WTC11 (cell line): ENCODE measurements at regions not wholly inside any gene's neighbourhood (a gene's known extent, or its start where the extent isn't known, plus 50 kb on each side); places are given as distances from the start of the nearest gene placed in this dataset.

Experiments used
- ATAC-seq: fragments of 200-7000 bp; cut with Tn5 transposase; 2 replicates; pipeline ENCODE4 v1.10.0; 2021; ENCODE audit warnings: mild to moderate bottlenecking, moderate library complexity
- CTCF ChIA-PET: fragments of 300-600 bp; sonication (Branson Sonifier 250); formaldehyde crosslinking; loops from one replicate; lab custom pipeline; 2021; ENCODE audit warnings: antibody characterized with exemption; lab: Charles Lee
- POLR2A ChIA-PET: fragments of 350-600 bp; sonication (Branson Sonifier 250); formaldehyde crosslinking; loops from one replicate; lab custom pipeline; 2021; ENCODE audit warnings: antibody characterized with exemption; lab: Charles Lee
- DNase-seq: peaks from one replicate; pipeline ENCODE4 v3.0.0; 2021; ENCODE audit warnings: low spot score
- H3K27ac Mint-ChIP-seq: 2 replicates; pipeline ENCODE4 v1.8.0; 2021; ENCODE audit warnings: mixed read lengths
- H3K27me3 Mint-ChIP-seq: 2 replicates; pipeline ENCODE4 v1.8.0; 2021; ENCODE audit warnings: low read depth, mild to moderate bottlenecking, moderate library complexity, mixed read lengths
- H3K36me3 Mint-ChIP-seq: 2 replicates; pipeline ENCODE4 v1.8.0; 2021; ENCODE audit warnings: mixed read lengths
- H3K4me1 Mint-ChIP-seq: 2 replicates; pipeline ENCODE4 v1.8.0; 2022; ENCODE audit warnings: mixed read lengths
- H3K4me3 Mint-ChIP-seq: 2 replicates; pipeline ENCODE4 v1.8.0; 2021; ENCODE audit warnings: mild to moderate bottlenecking, moderate library complexity, mixed read lengths
- H3K9me3 Mint-ChIP-seq: 2 replicates; pipeline ENCODE4 v1.8.0; 2021; ENCODE audit warnings: mixed read lengths
- ATF1 ChIP-seq: sonication (generic); formaldehyde crosslinking; IDR thresholded peaks from 2 replicates; pipeline ENCODE4 v1.8.1; 2023; ENCODE audit warnings: mild to moderate bottlenecking, moderate library complexity, missing genetic modification reagents
- ATF6 ChIP-seq: sonication (generic); formaldehyde crosslinking; IDR thresholded peaks from 2 replicates; pipeline ENCODE4 v1.8.1; 2023; ENCODE audit warnings: mild to moderate bottlenecking, missing genetic modification reagents
- CBFB ChIP-seq: sonication (generic); formaldehyde crosslinking; IDR thresholded peaks from 2 replicates; pipeline ENCODE4 v1.8.1; 2022; ENCODE audit warnings: mild to moderate bottlenecking, low read depth, missing genetic modification reagents
- CREM ChIP-seq: sonication (generic); formaldehyde crosslinking; IDR thresholded peaks from 2 replicates; pipeline ENCODE4 v1.8.1; 2022; ENCODE audit warnings: mild to moderate bottlenecking, missing genetic modification reagents, moderate library complexity
- CTCF ChIP-seq: fragments of 200-600 bp; IDR thresholded peaks from 2 replicates; pipeline ENCODE4 v1.8.0; 2022; ENCODE audit warnings: antibody characterized with exemption
- E2F4 ChIP-seq: sonication (generic); formaldehyde crosslinking; IDR thresholded peaks from 2 replicates; pipeline ENCODE4 v1.8.1; 2022; ENCODE audit warnings: low read depth, mild to moderate bottlenecking, moderate library complexity, missing genetic modification reagents, borderline replicate concordance
- FOXP4 ChIP-seq: sonication (generic); formaldehyde crosslinking; IDR thresholded peaks from 2 replicates; pipeline ENCODE4 v1.8.0; 2022; ENCODE audit warnings: mild to moderate bottlenecking, missing genetic modification reagents
- GTF2I ChIP-seq: fragments of 250-450 bp; sonication (Bioruptor Pico); conservative IDR thresholded peaks from 2 replicates; pipeline ENCODE4 v1.4.0; 2021; ENCODE audit warnings: mild to moderate bottlenecking
- HMGXB4 ChIP-seq: sonication (generic); formaldehyde crosslinking; IDR thresholded peaks from 2 replicates; pipeline ENCODE4 v1.8.1; 2023; ENCODE audit warnings: mild to moderate bottlenecking, moderate library complexity, missing genetic modification reagents
- KAT7 ChIP-seq: sonication (generic); formaldehyde crosslinking; IDR thresholded peaks from 2 replicates; pipeline ENCODE4 v1.8.1; 2023; ENCODE audit warnings: missing genetic modification reagents, mild to moderate bottlenecking, borderline replicate concordance
- MLX ChIP-seq: sonication (generic); formaldehyde crosslinking; IDR thresholded peaks from 2 replicates; pipeline ENCODE4 v1.8.1; 2023; ENCODE audit warnings: mild to moderate bottlenecking, missing genetic modification reagents, moderate library complexity
- NFYB ChIP-seq: sonication (generic); formaldehyde crosslinking; conservative IDR thresholded peaks from 2 replicates; pipeline ENCODE4 v1.8.0; 2022; ENCODE audit warnings: low read depth, missing genetic modification reagents
- NR1H2 ChIP-seq: sonication (generic); formaldehyde crosslinking; IDR thresholded peaks from 2 replicates; pipeline ENCODE4 v1.9.0; 2021; ENCODE audit warnings: mild to moderate bottlenecking, moderate library complexity, missing genetic modification reagents
- PREB ChIP-seq: sonication (generic); formaldehyde crosslinking; IDR thresholded peaks from 2 replicates; pipeline ENCODE4 v1.8.1; 2022; ENCODE audit warnings: mild to moderate bottlenecking, missing genetic modification reagents, moderate library complexity, borderline replicate concordance
- RELA ChIP-seq: sonication (generic); formaldehyde crosslinking; IDR thresholded peaks from 2 replicates; pipeline ENCODE4 v1.8.1; 2022; ENCODE audit warnings: missing genetic modification reagents, mild to moderate bottlenecking, borderline replicate concordance
- RORB ChIP-seq: fragments of 250-450 bp; sonication (Bioruptor Pico); IDR thresholded peaks from 2 replicates; pipeline ENCODE4 v1.9.0; 2021; ENCODE audit warnings: mild to moderate bottlenecking
- SMAD3 ChIP-seq: sonication (generic); formaldehyde crosslinking; IDR thresholded peaks from 2 replicates; pipeline ENCODE4 v1.8.0; 2022; ENCODE audit warnings: missing genetic modification reagents, mild to moderate bottlenecking, borderline replicate concordance
- SMAD4 ChIP-seq: sonication (generic); formaldehyde crosslinking; IDR thresholded peaks from 2 replicates; pipeline ENCODE4 v1.8.0; 2022; ENCODE audit warnings: mild to moderate bottlenecking, missing genetic modification reagents
- SOX15 ChIP-seq: fragments of 250-450 bp; sonication (Bioruptor Pico); IDR thresholded peaks from 2 replicates; pipeline ENCODE4 v1.9.0; 2021; ENCODE audit warnings: mild to moderate bottlenecking
- SP1 ChIP-seq: sonication (generic); formaldehyde crosslinking; conservative IDR thresholded peaks from 2 replicates; pipeline ENCODE4 v1.8.1; 2022; ENCODE audit warnings: missing genetic modification reagents
- USF2 ChIP-seq: sonication (generic); formaldehyde crosslinking; IDR thresholded peaks from 2 replicates; pipeline ENCODE4 v1.8.1; 2023; ENCODE audit warnings: mild to moderate bottlenecking, missing genetic modification reagents, moderate library complexity
- ZBTB21 ChIP-seq: sonication (generic); formaldehyde crosslinking; IDR thresholded peaks from 2 replicates; pipeline ENCODE4 v1.8.1; 2023; ENCODE audit warnings: mild to moderate bottlenecking, missing genetic modification reagents, borderline replicate concordance
- ZBTB43 ChIP-seq: sonication (generic); formaldehyde crosslinking; IDR thresholded peaks from 2 replicates; pipeline ENCODE4 v1.8.1; 2023; ENCODE audit warnings: mild to moderate bottlenecking, missing genetic modification reagents

- Mint-ChIP-seq H3K4me1 (peaks cover 22% of the 10 kb centered on the region), H3K36me3 (no peaks in the 10 kb centered on the region; the same call in 1 of the 2 replicates), H3K4me3 (no peak overlapping the region), H3K9me3 (peaks cover 3% of the 10 kb centered on the region; the same call in 1 of the 2 replicates), H3K27ac (no peak overlapping the region), H3K27me3 (peaks cover 3% of the 10 kb centered on the region; the same call in 1 of the 2 replicates)
- ChIA-PET CTCF (no interaction called here), POLR2A (no interaction called here)
- no peak for TF ChIP-seq NFYB
- no peak for TF ChIP-seq NR1H2 (CRISPR knock-in tag)
- TF ChIP-seq SMAD4 (CRISPR knock-in tag), result no peak
- TF ChIP-seq ZBTB21 (CRISPR knock-in tag), result no peak
- no peak for TF ChIP-seq MLX
- no peak for TF ChIP-seq HMGXB4 (CRISPR knock-in tag)
- TF ChIP-seq E2F4 (CRISPR knock-in tag), result no peak
- TF ChIP-seq CBFB, result no peak
- no peak for TF ChIP-seq GTF2I (CRISPR knock-in tag)
- TF ChIP-seq KAT7, result no peak
- no peak for TF ChIP-seq USF2 (CRISPR knock-in tag)
- no peak for TF ChIP-seq SOX15 (CRISPR knock-in tag)
- no peak for TF ChIP-seq FOXP4
- TF ChIP-seq SP1 (CRISPR knock-in tag), result no peak
- no peak for TF ChIP-seq ATF1 (CRISPR knock-in tag)
- DNase-seq (no peak), ATAC-seq (no peak)
These were observed 346.9 kb downstream of the ZNF608 start for GRCh38 chr5:124399426-124399961.

GRCh38 chr5:124398460-124398859 is 348.0 kb downstream of the ZNF608 start:
- Mint-ChIP-seq H3K36me3 (no peaks in the 10 kb centered on the region; the same call in 1 of the 2 replicates), H3K4me3 (no peak overlapping the region), H3K4me1 (peaks cover 33% of the 10 kb centered on the region), H3K27me3 (peaks cover 3% of the 10 kb centered on the region; the same call in 1 of the 2 replicates), H3K27ac (no peak overlapping the region), H3K9me3 (peaks cover 3% of the 10 kb centered on the region; the same call in 1 of the 2 replicates)
- no peak for DNase-seq
- CTCF ChIA-PET, result no interaction called here
- ATAC-seq, result no peak
- POLR2A ChIA-PET, result no interaction called here
- no peak for TF ChIP-seq ZBTB43
- TF ChIP-seq ATF6, result no peak
- TF ChIP-seq SMAD3 (CRISPR knock-in tag), result no peak
- TF ChIP-seq RORB (CRISPR knock-in tag), result no peak
- TF ChIP-seq CREM (CRISPR knock-in tag), result no peak
- TF ChIP-seq PREB, result no peak
- no peak for TF ChIP-seq CTCF
- no peak for TF ChIP-seq RELA
